ENCODE measurements at regions not wholly inside any gene's neighbourhood (a gene's known extent, or its start where the extent isn't known, plus 50 kb on each side); places are given as distances from the start of the nearest gene placed in this dataset.

GRCh38 chr4:59920416-59920815 lies 1279.7 kb upstream of the ADGRL3 start:
- H3K4me3 ChIP-seq (replicated peaks in 1 of 2; ENCODE audit: low read depth in 2 of 2, low read length in 2 of 2): no peak overlapping the region
- TF ChIP-seq CTCF (IDR thresholded peaks at IDR 0.05; ENCODE audit: low read depth, low read length): no peak
- no peak for DNase-seq (ENCODE audit: low read depth in 2 of 2)

- TF ChIP-seq CTCF (IDR thresholded peaks at IDR 0.05; ENCODE audit: low read depth, low read length): no peak
Observed at GRCh38 chr4:59925290-59925689, 1274.8 kb upstream of the ADGRL3 start.

GRCh38 chr4:59936566-59936965 lies 1263.6 kb upstream of the ADGRL3 start:
- no peak for DNase-seq (ENCODE audit: low read depth in 2 of 2)
- no peak overlapping the region for H3K4me3 ChIP-seq (replicated peaks in 1 of 2; ENCODE audit: low read depth in 2 of 2, low read length in 2 of 2)
- no peak for TF ChIP-seq CTCF (IDR thresholded peaks at IDR 0.05; ENCODE audit: low read depth, low read length)

More at GRCh38 chr4:59925290-59925689, 1274.8 kb upstream of the ADGRL3 start:
- H3K4me3 ChIP-seq (replicated peaks in 1 of 2; ENCODE audit: low read depth in 2 of 2, low read length in 2 of 2): no peak overlapping the region
- DNase-seq (ENCODE audit: low read depth in 2 of 2): no peak

DNA sequence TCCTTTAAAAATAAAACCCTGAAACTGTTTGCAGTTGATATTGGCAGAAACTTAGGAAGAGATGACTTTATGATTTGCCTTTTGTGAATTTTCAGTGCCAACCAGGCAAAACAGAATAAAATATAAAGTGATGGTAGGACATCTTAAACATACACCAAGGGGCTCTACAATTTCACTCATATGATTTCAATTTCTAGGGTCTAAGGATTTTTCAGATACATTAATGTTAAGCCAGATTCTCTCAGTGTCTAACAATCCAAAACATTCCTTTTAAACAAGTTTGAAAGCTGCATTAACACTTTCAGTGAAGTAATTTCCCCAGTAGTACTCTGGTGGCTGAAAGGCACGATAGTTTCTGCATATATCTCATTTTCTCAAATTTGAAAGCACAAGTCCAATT lies 1262.0 kb upstream of the ADGRL3 start:
- no peak overlapping the region for H3K4me3 ChIP-seq (replicated peaks in 1 of 2; ENCODE audit: low read depth in 2 of 2, low read length in 2 of 2)
- TF ChIP-seq CTCF (IDR thresholded peaks at IDR 0.05; ENCODE audit: low read depth, low read length): no peak
- no peak for DNase-seq (ENCODE audit: low read depth in 2 of 2)

- H3K4me3 ChIP-seq (replicated peaks in 1 of 2; ENCODE audit: low read depth in 2 of 2, low read length in 2 of 2): no peak overlapping the region
- peak in 1 of 2 donors; percentile 11 for DNase-seq (ENCODE audit: low read depth in 2 of 2)
- TF ChIP-seq CTCF (IDR thresholded peaks at IDR 0.05; ENCODE audit: low read depth, low read length): no peak
Observed at GRCh38 chr4:59945277-59945676, 1254.8 kb upstream of the ADGRL3 start.

- no peak for TF ChIP-seq CTCF (IDR thresholded peaks at IDR 0.05; ENCODE audit: low read depth, low read length)
- no peak overlapping the region for H3K4me3 ChIP-seq (replicated peaks in 1 of 2; ENCODE audit: low read depth in 2 of 2, low read length in 2 of 2)
- no peak for DNase-seq (ENCODE audit: low read depth in 2 of 2)
Observed at GRCh38 chr4:59945716-59946115, 1254.4 kb upstream of the ADGRL3 start.

DNA sequence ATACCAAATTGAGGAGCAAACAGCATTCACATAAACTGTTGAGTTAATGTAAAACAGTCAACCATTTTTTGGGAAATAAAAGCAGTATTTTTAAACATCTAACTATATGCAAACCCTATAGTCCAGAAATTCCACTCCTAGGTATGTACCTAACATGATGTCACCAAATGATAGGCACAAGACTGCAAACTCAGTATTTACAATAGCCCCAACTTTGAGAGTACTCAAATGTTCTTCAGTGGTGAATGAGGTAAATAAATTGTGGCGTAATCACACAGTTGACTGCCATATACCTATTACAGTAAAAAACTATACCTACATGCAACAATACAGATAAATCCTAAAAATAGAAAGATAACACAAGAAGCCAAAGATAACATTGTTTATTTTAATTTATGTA lies 1243.8 kb upstream of the ADGRL3 start:
- no peak overlapping the region for H3K4me3 ChIP-seq (replicated peaks in 1 of 2; ENCODE audit: low read depth in 2 of 2, low read length in 2 of 2)
- DNase-seq (ENCODE audit: low read depth in 2 of 2): no peak
- no peak for TF ChIP-seq CTCF (IDR thresholded peaks at IDR 0.05; ENCODE audit: low read depth, low read length)
